Body of pancreas (tissue), 4 donors: ENCODE measurements at regions not wholly inside any gene's neighbourhood (a gene's known extent, or its start where the extent isn't known, plus 50 kb on each side); places are given as distances from the start of the nearest gene placed in this dataset.
"Not testable (repeated sequence)": the region's sequence is repeated elsewhere in the genome, so short reads cannot be mapped to it uniquely, and the experiment has no call there.

ENCODE experiments used
- CTCF ChIP-seq, 7 experiments: fragments of 450-650 bp in 4 of 7; fragments of 200-600 bp in 3 of 7; sonication (generic) in 3 of 7; IDR thresholded peaks; one replicate each; pipeline ENCODE4 v1.5.1; 2016 to 2019; ENCODE audit warnings: antibody characterized with exemption in 7 of 7
- POLR2A ChIP-seq, 3 donors: fragments of 450-650 bp; IDR thresholded peaks; one replicate each; pipeline ENCODE4 v1.6.1; 2016; ENCODE audit warnings: antibody characterized with exemption in 3 of 3, mild to moderate bottlenecking in 2 of 3

GRCh38 chr4:26198931-26199330 is 121.9 kb upstream of the RBPJ start:
- TF ChIP-seq CTCF, POLR2A (IDR thresholded peaks at IDR 0.05): not testable (repeated sequence)
